Panc1 (cell line): ENCODE measurements at regions not wholly inside any gene's neighbourhood (a gene's known extent, or its start where the extent isn't known, plus 50 kb on each side); places are given as distances from the start of the nearest gene placed in this dataset.

ENCODE experiments used
- ATAC-seq: fragments of 200-7000 bp; cut with Tn5 transposase; 2 replicates; pipeline ENCODE4 v1.9.1; 2020; ENCODE audit warnings: mild to moderate bottlenecking, moderate library complexity
- BruUV-seq: library from RNA; stranded (reverse); fragments of 400-500 nt; replicated peaks from 2 replicates; lab custom pipeline; 2021; lab: Mats Ljungman, UMichigan
- CTCF ChIA-PET: fragments of 300-600 bp; sonication (Branson Sonifier 250); formaldehyde crosslinking; loops from one replicate; lab custom pipeline; 2022; ENCODE audit warnings: antibody characterized with exemption; lab: Charles Lee
- POLR2A ChIA-PET: fragments of 300-600 bp; sonication (Branson Sonifier 250); formaldehyde crosslinking; loops from one replicate; lab custom pipeline; 2022; ENCODE audit warnings: antibody characterized with exemption; lab: Charles Lee
- DNase-seq: peaks from one replicate; pipeline ENCODE4 v3.0.0-alpha.2; 2010; ENCODE audit warnings: low read depth, low spot score
- H3K27ac ChIP-seq: 2 replicates; pipeline ENCODE4 v1.5.1; 2011; ENCODE audit warnings: mild to moderate bottlenecking, low read length, inconsistent platforms
- H3K27me3 ChIP-seq: fragments of 200-500 bp; sonication (Bioruptor generic); 2 replicates; pipeline ENCODE4 v1.6.0; 2014; ENCODE audit warnings: low read length, inconsistent platforms; ENCODE audit not compliant: control insufficient read depth, insufficient read depth
- H3K36me3 ChIP-seq: fragments of 200-500 bp; sonication (Bioruptor generic); 2 replicates; pipeline ENCODE4 v1.5.1; 2014; ENCODE audit warnings: inconsistent platforms, mild to moderate bottlenecking, low read length, moderate library complexity; ENCODE audit not compliant: control insufficient read depth, insufficient read depth
- H3K4me1 ChIP-seq: 2 replicates; pipeline ENCODE4 v1.5.1; 2011; ENCODE audit warnings: inconsistent platforms, mild to moderate bottlenecking, low read length, moderate library complexity; ENCODE audit not compliant: control insufficient read depth, insufficient read depth
- H3K4me3 ChIP-seq, 2 experiments: 2 replicates each; pipeline ENCODE4 v1.5.1; 2011 to 2012; ENCODE audit warnings: low read depth in 2 of 2, low read length in 2 of 2, mild to moderate bottlenecking in 2 of 2, inconsistent platforms in 1 of 2, moderate library complexity in 1 of 2
- H3K9me3 ChIP-seq: fragments of 200-500 bp; sonication (Bioruptor generic); 2 replicates; pipeline ENCODE4 v1.5.1; 2014; ENCODE audit warnings: low read depth, mild to moderate bottlenecking, inconsistent platforms, low read length, moderate library complexity; ENCODE audit not compliant: control insufficient read depth, insufficient read depth
- POLR2AphosphoS5 ChIP-seq: IDR thresholded peaks from 2 replicates; pipeline ENCODE4 v1.6.1; 2012; ENCODE audit warnings: mild to moderate bottlenecking, low read depth, low read length, moderate library complexity
- SIN3A ChIP-seq: IDR thresholded peaks from 2 replicates; pipeline ENCODE4 v1.6.1; 2012; ENCODE audit warnings: low read depth, mild to moderate bottlenecking, low read length, moderate library complexity, borderline replicate concordance; ENCODE audit not compliant: insufficient read depth
- TCF7L2 ChIP-seq: IDR thresholded peaks from 2 replicates; pipeline ENCODE4 v1.6.1; 2011; ENCODE audit warnings: mild to moderate bottlenecking, low read depth, low read length, inconsistent platforms
- in situ Hi-C: cut with HindIII; loops from 2 replicates; pipeline ENCODE4 v1.10.0; 2016; ENCODE audit warnings: low sequenced_read_pairs, low pct_unique_long_range_greater_than_20kb
- intact Hi-C: fragments of 100-400 bp; cut with micrococcal nuclease; formaldehyde crosslinking; loops from one replicate; pipeline ENCODE4 v1.10.0; 2022; ENCODE audit not compliant: unreplicated experiment
- TF ChIP-seq, protein P1 (sequence below), 2 experiments: IDR thresholded peaks; 2 replicates each; pipeline ENCODE4 v1.6.1; 2011 to 2012; ENCODE audit warnings: low read depth in 2 of 2, control low read depth in 1 of 2, low read length in 1 of 2, mild to moderate bottlenecking in 1 of 2, moderate library complexity in 1 of 2; ENCODE audit not compliant: insufficient read depth in 1 of 2
- TF ChIP-seq, protein P2 (sequence below): fragments of 450-650 bp; IDR thresholded peaks from 2 replicates; pipeline ENCODE4 v1.5.1; 2017; ENCODE audit warnings: mild to moderate bottlenecking

DNA sequence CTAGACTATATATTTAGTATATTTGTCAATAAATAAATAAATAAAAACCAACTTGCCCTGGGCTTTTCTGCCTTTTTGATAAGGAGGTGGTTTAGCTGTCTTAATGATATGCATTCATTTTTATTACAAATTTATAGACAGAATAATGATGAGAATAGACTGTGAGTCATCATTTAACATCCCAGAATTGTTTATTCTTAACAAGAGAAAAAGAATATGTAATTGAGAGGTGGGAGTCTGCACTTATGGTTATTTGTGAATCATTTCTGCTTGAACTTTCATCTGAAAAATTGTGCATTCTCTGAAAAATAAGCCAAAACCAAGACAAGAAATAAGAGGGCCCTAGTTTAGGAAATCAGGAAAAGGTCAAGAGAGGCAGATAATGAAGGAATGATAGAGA, 326.2 kb downstream of the COL11A1 start:
- ChIA-PET POLR2A (no interaction called here), CTCF (no interaction called here)
- H3K4me1 ChIP-seq = no peaks in the 10 kb centered on the region
- intact Hi-C loops (no loop called here), in situ Hi-C loops (no loop called here)
- TF ChIP-seq, protein P1, sequence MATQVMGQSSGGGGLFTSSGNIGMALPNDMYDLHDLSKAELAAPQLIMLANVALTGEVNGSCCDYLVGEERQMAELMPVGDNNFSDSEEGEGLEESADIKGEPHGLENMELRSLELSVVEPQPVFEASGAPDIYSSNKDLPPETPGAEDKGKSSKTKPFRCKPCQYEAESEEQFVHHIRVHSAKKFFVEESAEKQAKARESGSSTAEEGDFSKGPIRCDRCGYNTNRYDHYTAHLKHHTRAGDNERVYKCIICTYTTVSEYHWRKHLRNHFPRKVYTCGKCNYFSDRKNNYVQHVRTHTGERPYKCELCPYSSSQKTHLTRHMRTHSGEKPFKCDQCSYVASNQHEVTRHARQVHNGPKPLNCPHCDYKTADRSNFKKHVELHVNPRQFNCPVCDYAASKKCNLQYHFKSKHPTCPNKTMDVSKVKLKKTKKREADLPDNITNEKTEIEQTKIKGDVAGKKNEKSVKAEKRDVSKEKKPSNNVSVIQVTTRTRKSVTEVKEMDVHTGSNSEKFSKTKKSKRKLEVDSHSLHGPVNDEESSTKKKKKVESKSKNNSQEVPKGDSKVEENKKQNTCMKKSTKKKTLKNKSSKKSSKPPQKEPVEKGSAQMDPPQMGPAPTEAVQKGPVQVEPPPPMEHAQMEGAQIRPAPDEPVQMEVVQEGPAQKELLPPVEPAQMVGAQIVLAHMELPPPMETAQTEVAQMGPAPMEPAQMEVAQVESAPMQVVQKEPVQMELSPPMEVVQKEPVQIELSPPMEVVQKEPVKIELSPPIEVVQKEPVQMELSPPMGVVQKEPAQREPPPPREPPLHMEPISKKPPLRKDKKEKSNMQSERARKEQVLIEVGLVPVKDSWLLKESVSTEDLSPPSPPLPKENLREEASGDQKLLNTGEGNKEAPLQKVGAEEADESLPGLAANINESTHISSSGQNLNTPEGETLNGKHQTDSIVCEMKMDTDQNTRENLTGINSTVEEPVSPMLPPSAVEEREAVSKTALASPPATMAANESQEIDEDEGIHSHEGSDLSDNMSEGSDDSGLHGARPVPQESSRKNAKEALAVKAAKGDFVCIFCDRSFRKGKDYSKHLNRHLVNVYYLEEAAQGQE (IDR thresholded peaks at IDR 0.05; ENCODE audit: insufficient read depth in 1 of 2, low read depth in 2 of 2, low read length in 1 of 2) = no peak
- TF ChIP-seq POLR2AphosphoS5 (no peak), SIN3A (no peak), TCF7L2 (no peak)
- TF ChIP-seq, protein P2, sequence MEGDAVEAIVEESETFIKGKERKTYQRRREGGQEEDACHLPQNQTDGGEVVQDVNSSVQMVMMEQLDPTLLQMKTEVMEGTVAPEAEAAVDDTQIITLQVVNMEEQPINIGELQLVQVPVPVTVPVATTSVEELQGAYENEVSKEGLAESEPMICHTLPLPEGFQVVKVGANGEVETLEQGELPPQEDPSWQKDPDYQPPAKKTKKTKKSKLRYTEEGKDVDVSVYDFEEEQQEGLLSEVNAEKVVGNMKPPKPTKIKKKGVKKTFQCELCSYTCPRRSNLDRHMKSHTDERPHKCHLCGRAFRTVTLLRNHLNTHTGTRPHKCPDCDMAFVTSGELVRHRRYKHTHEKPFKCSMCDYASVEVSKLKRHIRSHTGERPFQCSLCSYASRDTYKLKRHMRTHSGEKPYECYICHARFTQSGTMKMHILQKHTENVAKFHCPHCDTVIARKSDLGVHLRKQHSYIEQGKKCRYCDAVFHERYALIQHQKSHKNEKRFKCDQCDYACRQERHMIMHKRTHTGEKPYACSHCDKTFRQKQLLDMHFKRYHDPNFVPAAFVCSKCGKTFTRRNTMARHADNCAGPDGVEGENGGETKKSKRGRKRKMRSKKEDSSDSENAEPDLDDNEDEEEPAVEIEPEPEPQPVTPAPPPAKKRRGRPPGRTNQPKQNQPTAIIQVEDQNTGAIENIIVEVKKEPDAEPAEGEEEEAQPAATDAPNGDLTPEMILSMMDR = no peak
- no peak for ATAC-seq
- no peak for DNase-seq
- no peaks in the 10 kb centered on the region for H3K27me3 ChIP-seq
- H3K27ac ChIP-seq = no peak overlapping the region
- no peak overlapping the region for H3K4me3 ChIP-seq
- no TSS peak for BruUV-seq
- no peaks in the 10 kb centered on the region for H3K36me3 ChIP-seq
- H3K9me3 ChIP-seq = no peaks in the 10 kb centered on the region

DNA sequence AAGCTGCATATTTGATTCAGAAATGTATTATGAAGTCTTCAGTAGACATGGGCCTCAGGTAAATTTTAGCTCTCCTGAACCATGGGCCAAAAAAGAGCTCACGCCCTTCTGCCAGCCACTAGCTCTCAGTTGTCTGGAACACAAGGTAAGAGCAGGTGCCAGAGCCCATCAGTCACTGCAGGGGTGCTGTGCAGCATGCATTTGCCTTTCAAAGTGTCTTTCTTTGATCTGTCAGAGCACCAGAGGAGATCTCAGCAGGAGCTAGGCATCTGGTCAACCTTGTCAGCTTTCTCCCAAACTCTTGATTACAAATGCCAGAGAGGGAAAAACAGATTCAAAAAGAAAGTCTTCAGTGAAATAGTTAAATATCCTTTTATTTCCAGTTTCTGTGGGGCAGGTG, 332.3 kb downstream of the COL11A1 start:
- no peak overlapping the region for H3K27ac ChIP-seq
- H3K27me3 ChIP-seq = no peaks in the 10 kb centered on the region
- intact Hi-C loops (no loop called here), in situ Hi-C loops (no loop called here)
- TF ChIP-seq SIN3A = no peak
- TF ChIP-seq POLR2AphosphoS5 = no peak
- no peak for TF ChIP-seq TCF7L2
- TF ChIP-seq, protein P1 (IDR thresholded peaks at IDR 0.05; ENCODE audit: insufficient read depth in 1 of 2, low read depth in 2 of 2, low read length in 1 of 2) = no peak
- TF ChIP-seq, protein P2 = no peak
- no peaks in the 10 kb centered on the region for H3K9me3 ChIP-seq
- H3K36me3 ChIP-seq = no peaks in the 10 kb centered on the region
- ChIA-PET POLR2A (no interaction called here), CTCF (no interaction called here)
- H3K4me3 ChIP-seq = no peak overlapping the region
- H3K4me1 ChIP-seq = no peaks in the 10 kb centered on the region
- ATAC-seq = no peak
- no TSS peak for BruUV-seq
- no peak for DNase-seq
